ENCODE measurements at regions not wholly inside any gene's neighbourhood (a gene's known extent, or its start where the extent isn't known, plus 50 kb on each side); places are given as distances from the start of the nearest gene placed in this dataset.
"Not testable (repeated sequence)": the region's sequence is repeated elsewhere in the genome, so short reads cannot be mapped to it uniquely, and the experiment has no call there.

GRCh38 chr2:160584972-160585494 is 91.4 kb upstream of the RBMS1 start:
- no peak for DNase-seq

GRCh38 chr2:160590664-160591063 is 97.1 kb upstream of the RBMS1 start:
- DNase-seq: no peak

GRCh38 chr2:160592401-160592800 is 98.8 kb upstream of the RBMS1 start:
- DNase-seq: no peak

GRCh38 chr2:160592993-160593392 is 99.4 kb upstream of the RBMS1 start:
- no peak for DNase-seq

- no peak for DNase-seq
These were observed 102.8 kb upstream of the RBMS1 start for GRCh38 chr2:160596441-160596840.

- not testable (repeated sequence) for DNase-seq
These were observed 106.8 kb upstream of the RBMS1 start for GRCh38 chr2:160600437-160600836.

- DNase-seq: no peak
These were observed 108.5 kb upstream of the RBMS1 start for GRCh38 chr2:160602073-160602472.

- DNase-seq: no peak
These were observed 110.3 kb upstream of the RBMS1 start for GRCh38 chr2:160603771-160604510.

- no peak for DNase-seq
These were observed 112.7 kb upstream of the RBMS1 start for GRCh38 chr2:160606341-160606740.

- DNase-seq: no peak
These were observed 115.0 kb upstream of the RBMS1 start for GRCh38 chr2:160608599-160608998.

GRCh38 chr2:160609346-160609745 is 115.7 kb upstream of the RBMS1 start:
- DNase-seq: no peak

GRCh38 chr2:160610041-160610440 is 116.4 kb upstream of the RBMS1 start:
- DNase-seq: no peak

GRCh38 chr2:160612266-160612856 is 118.8 kb upstream of the RBMS1 start:
- no peak for DNase-seq

GRCh38 chr2:160613466-160614153 is 120.0 kb upstream of the RBMS1 start:
- no peak for DNase-seq

GRCh38 chr2:160614391-160614790 is 120.8 kb upstream of the RBMS1 start:
- DNase-seq: no peak

- no peak for DNase-seq
These were observed 122.1 kb upstream of the RBMS1 start for GRCh38 chr2:160615706-160616105.

- no peak for DNase-seq
These were observed 122.5 kb upstream of the RBMS1 start for GRCh38 chr2:160616149-160616548.

GRCh38 chr2:160621748-160622147 is 128.1 kb upstream of the RBMS1 start:
- DNase-seq: no peak

GRCh38 chr2:160628020-160628637 is 134.5 kb upstream of the RBMS1 start:
- not testable (repeated sequence) for DNase-seq

GRCh38 chr2:160628811-160629210 is 135.2 kb upstream of the RBMS1 start:
- DNase-seq: no peak

GRCh38 chr2:160630801-160631590 is 137.4 kb upstream of the RBMS1 start:
- no peak for DNase-seq
